Stimulated activated naive CD8-positive, alpha-beta T cell treated with anti-CD3 and anti-CD28 coated beads, Interleukin-15, Interleukin-2, amounts not matched to agents 100 ng/mL and 50 ng/mL, for 24 hours (primary cell): ENCODE measurements at regions not wholly inside any gene's neighbourhood (a gene's known extent, or its start where the extent isn't known, plus 50 kb on each side); places are given as distances from the start of the nearest gene placed in this dataset.
"Not testable (repeated sequence)": the region's sequence is repeated elsewhere in the genome, so short reads cannot be mapped to it uniquely, and the experiment has no call there.

Experiments used
- H3K27ac Mint-ChIP-seq: one replicate; pipeline ENCODE4 v1.8.0; 2021; ENCODE audit warnings: mild to moderate bottlenecking, mixed read lengths
- H3K27me3 Mint-ChIP-seq: one replicate; pipeline ENCODE4 v1.8.0; 2021; ENCODE audit warnings: mixed read lengths
- H3K36me3 Mint-ChIP-seq: one replicate; pipeline ENCODE4 v1.8.0; 2021; ENCODE audit warnings: low read depth, mixed read lengths
- H3K4me1 Mint-ChIP-seq: one replicate; pipeline ENCODE4 v1.8.0; 2021; ENCODE audit warnings: low read depth, mixed read lengths
- H3K4me3 Mint-ChIP-seq: one replicate; pipeline ENCODE4 v1.8.0; 2021; ENCODE audit warnings: mild to moderate bottlenecking, mixed read lengths
- H3K9me3 Mint-ChIP-seq: one replicate; pipeline ENCODE4 v1.8.0; 2021; ENCODE audit warnings: mixed read lengths

DNA sequence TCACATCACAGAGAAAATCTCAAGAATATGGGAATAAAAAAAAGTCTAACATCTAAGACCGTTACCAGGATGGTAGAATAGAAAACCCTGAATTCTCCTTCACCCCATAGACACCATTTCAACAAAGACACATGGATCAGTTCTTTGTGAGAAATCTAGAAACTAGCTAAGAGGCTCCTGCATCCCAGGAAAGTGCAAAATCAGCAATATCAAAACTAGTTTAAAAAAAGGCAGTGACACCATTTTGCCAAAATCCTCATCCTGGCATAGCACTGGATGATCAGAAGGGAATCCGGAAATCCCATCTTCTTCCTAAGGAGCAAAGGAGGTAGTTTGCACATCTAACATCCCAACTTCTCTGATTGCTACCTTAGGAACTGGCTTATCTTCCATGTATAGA is 88.9 kb upstream of the MAGEE2 start:
- H3K9me3 Mint-ChIP-seq: no peaks in the 10 kb centered on the region
- no peaks in the 10 kb centered on the region for H3K27me3 Mint-ChIP-seq
- H3K27ac Mint-ChIP-seq: no peak overlapping the region
- H3K4me3 Mint-ChIP-seq: no peak overlapping the region
- no peaks in the 10 kb centered on the region for H3K4me1 Mint-ChIP-seq
- no peaks in the 10 kb centered on the region for H3K36me3 Mint-ChIP-seq

DNA sequence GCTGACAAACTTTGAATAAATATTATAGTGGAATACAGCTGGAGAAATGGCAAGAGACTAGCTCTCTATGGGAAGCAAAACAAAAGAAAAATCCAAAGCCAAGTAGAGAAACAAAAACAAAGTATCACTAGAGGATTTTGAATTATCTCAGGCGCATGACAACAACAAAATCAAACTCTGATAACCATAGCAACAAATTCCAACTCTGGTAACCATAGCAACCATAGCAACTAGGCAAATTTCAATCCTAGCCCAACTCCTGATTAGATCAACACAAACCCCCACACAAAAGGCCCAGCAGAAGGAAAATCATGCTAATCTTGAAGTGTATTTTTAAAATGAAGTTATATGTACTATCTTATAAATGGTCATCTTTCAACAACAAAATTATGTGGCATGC is 98.4 kb upstream of the MAGEE2 start:
- no peak overlapping the region for H3K4me3 Mint-ChIP-seq
- H3K36me3 Mint-ChIP-seq: no peaks in the 10 kb centered on the region
- H3K4me1 Mint-ChIP-seq: no peaks in the 10 kb centered on the region
- H3K27me3 Mint-ChIP-seq: no peaks in the 10 kb centered on the region
- H3K27ac Mint-ChIP-seq: no peak overlapping the region
- no peaks in the 10 kb centered on the region for H3K9me3 Mint-ChIP-seq

DNA sequence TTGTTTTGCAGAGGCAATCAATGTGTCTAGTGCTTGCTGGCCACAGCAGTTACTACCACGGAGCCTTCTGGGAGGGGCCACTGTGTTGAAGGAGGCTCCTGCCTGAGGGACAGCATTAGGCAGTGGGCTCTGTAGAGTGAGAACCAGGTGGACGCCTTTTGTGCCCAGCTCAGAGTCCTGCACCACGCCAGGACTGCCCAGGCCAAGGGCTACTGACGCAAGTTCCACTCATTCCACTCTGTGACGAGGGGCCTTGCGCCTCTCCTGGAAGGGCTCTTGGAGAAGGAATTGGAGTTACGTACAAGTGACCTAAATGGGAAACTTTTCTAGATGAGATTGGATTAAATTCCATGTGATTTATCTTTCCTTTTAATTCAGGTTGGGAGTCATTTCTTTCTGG is 102.8 kb upstream of the MAGEE2 start:
- H3K4me3 Mint-ChIP-seq: no peak overlapping the region
- H3K36me3 Mint-ChIP-seq: no peaks in the 10 kb centered on the region
- no peak overlapping the region for H3K27ac Mint-ChIP-seq
- no peaks in the 10 kb centered on the region for H3K9me3 Mint-ChIP-seq
- H3K4me1 Mint-ChIP-seq: no peaks in the 10 kb centered on the region
- H3K27me3 Mint-ChIP-seq: no peaks in the 10 kb centered on the region

DNA sequence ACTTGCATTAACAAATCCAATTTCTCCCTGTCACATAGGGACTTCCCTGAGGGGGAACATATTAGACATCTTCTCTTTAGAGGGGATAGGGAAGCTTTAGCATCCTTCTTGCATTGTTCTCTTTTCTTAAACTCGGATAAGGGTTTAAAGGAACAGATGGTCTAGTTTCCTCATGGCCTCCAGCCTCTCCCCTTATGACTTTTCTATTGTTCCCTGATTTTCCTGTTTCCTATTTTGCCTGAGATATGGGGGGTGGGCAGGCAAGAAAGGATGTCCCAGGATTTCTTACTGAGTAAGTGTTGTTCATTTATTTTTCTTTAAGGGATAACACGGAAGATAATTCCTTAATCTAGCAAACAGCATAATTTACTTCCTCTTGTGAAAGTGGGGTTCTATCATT is 107.7 kb upstream of the MAGEE2 start:
- H3K36me3 Mint-ChIP-seq: no peaks in the 10 kb centered on the region
- H3K27me3 Mint-ChIP-seq: no peaks in the 10 kb centered on the region
- H3K4me3 Mint-ChIP-seq: no peak overlapping the region
- no peaks in the 10 kb centered on the region for H3K9me3 Mint-ChIP-seq
- no peak overlapping the region for H3K27ac Mint-ChIP-seq
- no peaks in the 10 kb centered on the region for H3K4me1 Mint-ChIP-seq

DNA sequence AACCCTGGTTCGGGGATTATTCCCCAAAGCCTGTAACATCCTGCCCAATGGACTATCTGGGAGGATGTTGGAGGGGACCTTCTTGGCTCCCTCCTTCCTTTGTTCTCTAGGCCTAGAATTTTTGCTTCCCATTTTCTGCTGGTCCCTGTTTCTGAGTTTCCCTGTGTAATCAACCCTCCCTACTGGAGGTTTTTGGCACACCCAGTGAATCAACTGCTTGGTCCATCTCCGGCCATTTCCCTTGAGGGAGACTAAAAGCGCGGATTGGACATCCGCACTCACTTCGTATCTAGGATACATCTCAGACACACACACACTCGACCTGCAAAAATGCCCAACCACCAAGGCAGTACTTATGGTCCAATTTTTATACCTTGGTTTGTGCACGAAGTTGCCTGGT is 108.2 kb upstream of the MAGEE2 start:
- Mint-ChIP-seq H3K4me1 (no peaks in the 10 kb centered on the region), H3K9me3 (no peaks in the 10 kb centered on the region), H3K36me3 (no peaks in the 10 kb centered on the region), H3K27ac (no peak overlapping the region), H3K27me3 (no peaks in the 10 kb centered on the region), H3K4me3 (no peak overlapping the region)

DNA sequence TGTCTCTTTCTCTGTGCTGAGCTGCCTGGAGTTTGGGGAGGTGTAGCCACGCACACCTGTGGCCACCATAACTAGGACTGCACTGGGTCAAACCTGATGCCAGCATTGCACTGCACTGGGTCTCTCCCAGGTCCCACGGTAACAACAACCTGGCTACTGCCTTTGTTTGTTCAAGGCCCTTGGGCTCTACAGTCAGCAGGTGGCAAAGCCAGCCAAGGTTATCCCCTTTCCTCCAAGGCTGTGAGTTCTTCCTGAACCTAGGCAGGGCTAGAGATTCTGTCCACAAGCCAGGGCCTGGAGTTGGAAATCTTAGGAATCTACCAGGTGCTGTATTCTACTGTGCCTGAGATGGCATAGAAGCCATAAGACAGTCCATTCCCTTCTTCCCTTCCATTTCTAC is 126.7 kb upstream of the MAGEE2 start:
- no peak overlapping the region for H3K27ac Mint-ChIP-seq
- H3K4me3 Mint-ChIP-seq: no peak overlapping the region
- no peaks in the 10 kb centered on the region for H3K36me3 Mint-ChIP-seq
- H3K27me3 Mint-ChIP-seq: no peaks in the 10 kb centered on the region
- no peaks in the 10 kb centered on the region for H3K4me1 Mint-ChIP-seq
- no peaks in the 10 kb centered on the region for H3K9me3 Mint-ChIP-seq

DNA sequence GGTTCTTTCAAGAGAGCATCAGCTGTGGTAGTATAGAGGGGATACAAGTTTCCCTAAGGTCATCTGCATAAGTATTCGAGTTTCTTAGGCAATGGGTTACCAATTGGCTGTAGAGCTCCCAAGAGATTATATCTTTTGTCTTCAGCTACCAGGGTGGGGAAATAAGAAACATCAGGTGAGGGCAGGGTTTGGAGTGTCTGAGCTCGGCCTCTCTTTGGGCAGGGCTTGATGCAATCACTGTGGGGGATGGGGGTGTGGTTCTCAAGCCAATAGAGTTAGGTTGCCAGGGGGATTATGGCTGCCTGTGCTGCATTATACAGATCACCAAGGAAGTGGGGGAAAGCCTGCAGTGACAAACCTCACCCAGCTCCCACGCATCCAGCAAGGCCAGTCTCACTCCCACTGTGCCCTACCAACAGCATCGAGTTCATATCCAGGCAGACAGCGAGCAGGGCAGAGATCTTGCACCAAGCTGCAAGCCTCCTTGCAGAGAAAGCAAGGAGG is 172.1 kb upstream of the MAGEE2 start:
- Mint-ChIP-seq H3K9me3 (no peaks in the 10 kb centered on the region), H3K27me3 (peaks cover 4% of the 10 kb centered on the region), H3K36me3 (no peaks in the 10 kb centered on the region), H3K27ac (no peak overlapping the region), H3K4me1 (no peaks in the 10 kb centered on the region), H3K4me3 (no peak overlapping the region)

DNA sequence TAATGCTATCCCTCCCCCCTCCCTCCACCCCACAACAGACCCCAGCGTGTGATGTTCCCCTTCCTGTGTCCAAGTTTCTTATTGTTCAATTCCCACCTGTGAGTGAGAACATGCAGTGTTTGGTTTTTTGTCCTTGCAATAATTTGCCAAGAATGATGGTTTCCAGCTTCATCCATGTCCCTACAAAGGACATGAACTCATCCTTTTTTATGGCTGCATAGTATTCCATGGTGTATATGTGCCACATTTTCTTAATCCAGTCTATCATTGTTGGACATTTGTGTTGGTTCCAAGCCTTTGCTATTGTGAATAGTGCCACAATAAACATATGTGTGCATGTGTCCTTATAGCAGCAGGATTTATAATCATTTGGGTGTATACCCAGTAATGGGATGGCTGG is 176.3 kb upstream of the MAGEE2 start:
- H3K4me3 Mint-ChIP-seq, H3K36me3 Mint-ChIP-seq, H3K4me1 Mint-ChIP-seq, H3K27ac Mint-ChIP-seq, H3K27me3 Mint-ChIP-seq, H3K9me3 Mint-ChIP-seq: not testable (repeated sequence)

DNA sequence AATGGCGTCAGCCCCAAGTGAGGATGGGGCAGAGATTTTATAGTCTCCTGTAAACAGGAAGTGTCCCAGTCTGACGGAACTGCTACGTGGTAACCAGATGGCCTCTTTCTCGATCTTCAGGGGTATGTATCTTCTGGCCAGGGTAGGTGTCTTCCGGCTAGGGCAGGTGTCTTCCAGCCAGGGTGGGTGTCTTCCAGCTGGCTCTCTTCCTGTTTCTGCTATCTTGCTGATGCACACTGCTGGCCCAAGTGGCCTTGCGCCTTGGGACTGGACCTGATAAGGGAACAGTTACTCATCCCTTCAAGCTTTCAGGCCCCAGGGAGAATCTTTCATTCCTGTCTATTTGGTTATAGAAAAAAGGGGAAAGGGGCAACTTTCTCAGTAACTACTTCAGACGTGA is 178.7 kb upstream of the MAGEE2 start:
- Mint-ChIP-seq H3K4me1 (no peaks in the 10 kb centered on the region), H3K4me3 (no peak overlapping the region), H3K36me3 (no peaks in the 10 kb centered on the region), H3K9me3 (no peaks in the 10 kb centered on the region), H3K27ac (no peak overlapping the region), H3K27me3 (no peaks in the 10 kb centered on the region)

DNA sequence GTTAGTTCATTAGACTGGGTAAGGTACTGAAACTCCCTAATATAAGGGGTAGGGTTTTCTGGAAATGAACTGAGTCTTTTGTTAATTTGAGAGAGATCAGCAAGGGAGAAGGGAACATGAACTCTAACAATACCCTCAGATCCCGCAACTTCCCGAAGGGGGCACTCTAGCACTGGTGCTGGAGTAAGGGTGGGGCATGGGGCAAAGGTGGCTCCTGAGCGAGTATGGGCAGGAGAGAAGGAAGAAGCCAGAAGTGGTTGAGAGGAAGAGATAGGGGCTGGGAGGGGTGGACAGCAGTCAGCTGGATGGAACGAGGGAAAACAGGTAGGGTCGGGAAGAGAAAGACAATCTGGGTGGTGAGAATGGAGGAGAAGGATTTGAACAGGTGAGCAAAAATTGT is 183.2 kb upstream of the MAGEE2 start:
- H3K4me1 Mint-ChIP-seq: no peaks in the 10 kb centered on the region
- no peak overlapping the region for H3K4me3 Mint-ChIP-seq
- H3K27me3 Mint-ChIP-seq: no peaks in the 10 kb centered on the region
- H3K36me3 Mint-ChIP-seq: no peaks in the 10 kb centered on the region
- no peaks in the 10 kb centered on the region for H3K9me3 Mint-ChIP-seq
- H3K27ac Mint-ChIP-seq: no peak overlapping the region

DNA sequence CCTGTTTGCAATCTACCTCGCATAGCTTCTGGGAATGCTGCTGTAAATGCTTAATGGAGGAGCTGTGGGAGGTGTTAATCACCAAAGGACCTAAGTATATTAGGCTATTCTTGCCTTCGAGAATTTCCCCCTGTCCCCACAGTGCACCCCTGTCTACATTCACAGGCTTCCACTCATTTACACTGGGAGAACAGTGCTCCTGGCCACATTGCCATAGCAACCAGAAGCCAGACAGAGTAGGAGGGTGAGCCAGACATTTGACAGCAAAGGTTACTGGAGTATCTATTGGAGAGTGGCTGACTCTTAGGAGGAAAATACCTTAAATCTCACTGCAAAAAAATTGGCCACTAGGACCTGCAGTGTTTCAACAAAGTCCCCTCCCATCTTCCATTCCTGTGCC is 185.9 kb upstream of the PBDC1 start:
- Mint-ChIP-seq H3K27ac (no peak overlapping the region), H3K4me1 (no peaks in the 10 kb centered on the region), H3K4me3 (no peak overlapping the region), H3K36me3 (no peaks in the 10 kb centered on the region), H3K9me3 (no peaks in the 10 kb centered on the region), H3K27me3 (peaks cover 3% of the 10 kb centered on the region)

DNA sequence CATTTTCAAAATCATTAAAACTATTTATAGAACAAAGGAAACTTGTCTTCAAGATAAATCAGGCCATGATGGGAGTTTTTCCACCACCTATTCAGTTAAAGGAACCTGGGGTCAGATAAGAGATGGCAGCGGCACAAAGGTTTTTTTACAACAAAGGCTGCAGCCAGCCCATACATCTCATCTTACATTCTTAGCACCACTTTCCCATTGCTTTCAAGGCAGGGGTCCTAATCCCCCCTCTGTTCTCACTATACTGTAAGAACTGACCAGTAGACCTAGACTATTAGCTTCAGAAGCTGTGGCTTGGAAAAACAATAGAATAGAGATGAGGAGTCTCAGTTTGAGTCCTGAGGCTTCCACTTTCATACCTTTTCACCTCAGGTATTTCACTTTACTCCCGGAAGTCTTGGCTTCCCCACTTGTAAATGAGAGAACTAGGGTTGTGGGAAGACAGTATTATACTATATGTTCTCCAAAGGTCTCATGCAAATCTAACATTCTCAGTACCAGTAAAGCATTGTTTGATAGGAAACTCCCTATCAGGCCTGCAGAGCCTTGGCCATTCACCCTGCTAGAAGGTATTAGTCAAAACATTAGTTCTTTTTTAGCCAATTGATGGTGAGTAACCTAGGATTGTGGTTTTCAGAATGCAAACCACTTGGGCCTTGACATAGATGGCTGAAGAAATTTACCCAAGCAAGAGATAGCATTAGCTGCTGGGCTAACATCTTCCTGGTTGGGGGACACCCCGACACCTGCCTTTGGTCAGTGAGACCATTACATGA is 182.9 kb upstream of the PBDC1 start:
- Mint-ChIP-seq H3K9me3 (no peaks in the 10 kb centered on the region), H3K36me3 (no peaks in the 10 kb centered on the region)

DNA sequence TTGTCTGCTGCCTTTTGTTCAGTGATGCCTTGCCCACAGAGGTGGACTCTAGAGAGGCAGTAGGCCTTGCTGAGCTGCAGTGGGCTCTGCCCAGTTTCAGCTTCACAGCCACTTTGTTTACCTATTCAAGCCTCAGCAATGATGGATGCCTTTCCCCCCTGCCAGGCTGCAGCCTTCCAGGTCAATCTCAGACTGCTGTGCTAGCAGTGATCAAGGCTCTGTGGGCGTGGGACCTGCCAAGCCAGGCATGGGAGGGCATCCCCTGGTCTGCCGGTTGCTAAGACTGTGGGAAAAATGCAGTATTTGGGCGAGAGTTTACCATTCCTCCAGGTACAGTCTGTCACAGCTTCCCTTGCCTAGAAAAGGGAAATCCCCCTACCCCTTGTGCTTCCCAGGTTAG is 175.2 kb upstream of the PBDC1 start:
- Mint-ChIP-seq H3K36me3 (no peaks in the 10 kb centered on the region), H3K4me3 (no peak overlapping the region), H3K27ac (no peak overlapping the region), H3K9me3 (no peaks in the 10 kb centered on the region), H3K4me1 (no peaks in the 10 kb centered on the region), H3K27me3 (no peaks in the 10 kb centered on the region)

More for the DNA sequence above, 182.9 kb upstream of the PBDC1 start:
- Mint-ChIP-seq H3K27me3 (no peaks in the 10 kb centered on the region), H3K4me1 (no peaks in the 10 kb centered on the region), H3K4me3 (no peak overlapping the region), H3K27ac (no peak overlapping the region)

DNA sequence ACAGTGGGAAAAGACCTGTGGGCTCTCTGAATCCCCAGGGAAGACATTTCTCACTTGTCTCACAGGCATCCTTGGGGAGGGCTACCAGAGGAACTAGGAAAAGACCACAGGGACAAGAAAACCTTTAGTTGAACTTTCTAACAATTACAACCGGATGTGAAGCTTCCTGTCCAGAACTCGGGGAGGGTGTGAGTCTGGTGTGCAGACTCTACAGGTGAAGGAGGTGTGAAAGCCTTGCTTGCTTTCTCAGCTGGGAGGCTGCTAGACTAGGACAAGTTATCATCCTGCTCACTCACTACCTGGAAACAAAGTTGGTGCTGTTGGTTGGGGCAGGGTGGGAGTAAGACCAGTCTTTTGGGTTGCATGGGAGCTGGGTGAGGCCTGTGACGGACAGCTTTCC is 158.5 kb upstream of the PBDC1 start:
- no peaks in the 10 kb centered on the region for H3K36me3 Mint-ChIP-seq
- H3K4me1 Mint-ChIP-seq: no peaks in the 10 kb centered on the region
- peaks cover 4% of the 10 kb centered on the region for H3K27me3 Mint-ChIP-seq
- H3K27ac Mint-ChIP-seq: no peak overlapping the region
- no peak overlapping the region for H3K4me3 Mint-ChIP-seq
- no peaks in the 10 kb centered on the region for H3K9me3 Mint-ChIP-seq

DNA sequence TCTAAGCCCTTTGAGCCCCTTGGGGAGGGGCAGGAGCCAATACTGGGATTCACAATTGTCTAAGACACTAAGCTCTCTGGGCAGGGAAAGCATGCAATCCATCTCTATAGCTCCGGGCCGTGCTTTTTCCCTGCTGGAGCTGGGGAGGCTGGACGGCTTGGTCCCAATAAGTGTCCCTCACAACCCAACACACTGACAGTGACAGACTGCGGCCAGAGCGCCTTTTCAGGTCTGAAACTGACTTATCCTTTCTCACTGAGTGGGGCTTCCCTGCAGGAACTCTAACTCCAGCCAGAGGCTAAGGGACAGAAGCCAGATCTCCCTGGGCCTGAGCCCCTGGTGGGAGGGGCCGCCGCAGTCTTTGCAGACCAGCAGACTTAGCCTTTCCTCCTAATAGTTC is 146.6 kb upstream of the PBDC1 start:
- Mint-ChIP-seq H3K4me1 (no peaks in the 10 kb centered on the region), H3K27ac (no peak overlapping the region)

DNA sequence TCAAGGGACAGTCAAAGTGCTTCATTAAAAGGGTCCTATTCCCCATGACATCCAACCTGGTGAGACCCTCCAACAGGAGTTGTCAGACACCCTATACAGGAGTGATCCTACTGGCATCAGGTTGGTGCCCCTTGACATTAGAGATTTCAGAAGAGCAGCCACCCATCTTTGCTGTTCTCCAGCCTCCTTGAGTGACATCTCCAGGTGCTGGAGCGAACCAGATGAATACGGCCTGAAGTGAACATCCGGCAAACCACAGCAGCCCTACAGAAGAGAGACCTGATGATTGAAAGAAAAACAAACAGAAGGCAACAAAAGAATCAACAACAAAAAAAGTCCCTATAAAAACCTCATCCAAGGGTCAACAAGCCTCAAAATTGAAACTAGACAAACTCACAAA is 146.1 kb upstream of the PBDC1 start:
- no peaks in the 10 kb centered on the region for H3K27me3 Mint-ChIP-seq
- no peak overlapping the region for H3K4me3 Mint-ChIP-seq
- no peaks in the 10 kb centered on the region for H3K4me1 Mint-ChIP-seq
- H3K27ac Mint-ChIP-seq: no peak overlapping the region
- H3K9me3 Mint-ChIP-seq: no peaks in the 10 kb centered on the region
- H3K36me3 Mint-ChIP-seq: no peaks in the 10 kb centered on the region

More for the DNA sequence above, 146.6 kb upstream of the PBDC1 start:
- H3K36me3 Mint-ChIP-seq: no peaks in the 10 kb centered on the region
- H3K27me3 Mint-ChIP-seq: no peaks in the 10 kb centered on the region
- no peak overlapping the region for H3K4me3 Mint-ChIP-seq
- no peaks in the 10 kb centered on the region for H3K9me3 Mint-ChIP-seq
